HL-60 (cell line): ENCODE measurements at regions not wholly inside any gene's neighbourhood (a gene's known extent, or its start where the extent isn't known, plus 50 kb on each side); places are given as distances from the start of the nearest gene placed in this dataset.

ENCODE experiments used
- POLR2AphosphoS5 ChIP-seq: IDR thresholded peaks from 2 replicates; pipeline ENCODE4 v1.6.1; 2012; ENCODE audit warnings: low read depth
- REST ChIP-seq: IDR thresholded peaks from 2 replicates; pipeline ENCODE4 v1.6.1; 2012; ENCODE audit warnings: low read depth; ENCODE audit not compliant: insufficient replicate concordance
- TF ChIP-seq, protein P1 (sequence below): IDR thresholded peaks from one replicate; pipeline ENCODE4 v1.5.1; 2011; ENCODE audit warnings: low read length, control low read depth, inconsistent platforms; ENCODE audit not compliant: insufficient read depth

- TF ChIP-seq, protein P1, sequence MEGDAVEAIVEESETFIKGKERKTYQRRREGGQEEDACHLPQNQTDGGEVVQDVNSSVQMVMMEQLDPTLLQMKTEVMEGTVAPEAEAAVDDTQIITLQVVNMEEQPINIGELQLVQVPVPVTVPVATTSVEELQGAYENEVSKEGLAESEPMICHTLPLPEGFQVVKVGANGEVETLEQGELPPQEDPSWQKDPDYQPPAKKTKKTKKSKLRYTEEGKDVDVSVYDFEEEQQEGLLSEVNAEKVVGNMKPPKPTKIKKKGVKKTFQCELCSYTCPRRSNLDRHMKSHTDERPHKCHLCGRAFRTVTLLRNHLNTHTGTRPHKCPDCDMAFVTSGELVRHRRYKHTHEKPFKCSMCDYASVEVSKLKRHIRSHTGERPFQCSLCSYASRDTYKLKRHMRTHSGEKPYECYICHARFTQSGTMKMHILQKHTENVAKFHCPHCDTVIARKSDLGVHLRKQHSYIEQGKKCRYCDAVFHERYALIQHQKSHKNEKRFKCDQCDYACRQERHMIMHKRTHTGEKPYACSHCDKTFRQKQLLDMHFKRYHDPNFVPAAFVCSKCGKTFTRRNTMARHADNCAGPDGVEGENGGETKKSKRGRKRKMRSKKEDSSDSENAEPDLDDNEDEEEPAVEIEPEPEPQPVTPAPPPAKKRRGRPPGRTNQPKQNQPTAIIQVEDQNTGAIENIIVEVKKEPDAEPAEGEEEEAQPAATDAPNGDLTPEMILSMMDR, result no peak
- TF ChIP-seq POLR2AphosphoS5 (no peak), REST (no peak)
Measured at GRCh38 chr12:118480235-118480634, 103.9 kb downstream of the SUDS3 start.
